ENCODE measurements at regions not wholly inside any gene's neighbourhood (a gene's known extent, or its start where the extent isn't known, plus 50 kb on each side); places are given as distances from the start of the nearest gene placed in this dataset.

GRCh38 chr2:48817355-48817754, 61.8 kb upstream of the LHCGR start:
- Mint-ChIP-seq H3K27me3 (ENCODE audit: insufficient read depth) (no peaks in the 10 kb centered on the region), H3K9me3 (no peaks in the 10 kb centered on the region), H3K36me3 (ENCODE audit: low read depth) (no peaks in the 10 kb centered on the region), H3K4me3 (no peak overlapping the region), H3K27ac (no peak overlapping the region), H3K4me1 (peaks cover 11% of the 10 kb centered on the region)
- TF ChIP-seq CTCF (conservative IDR thresholded peaks at IDR 0.05), result no peak
- DNase-seq, result no peak
- no peak overlapping the region for H3K9ac ChIP-seq (ENCODE audit: extremely low read depth, low read length, poor library complexity, severe bottlenecking)
- H3K27me3 ChIP-seq (ENCODE audit: control insufficient read depth, insufficient read depth, low read length, poor library complexity, severe bottlenecking), result no peaks in the 10 kb centered on the region
- no peaks in the 10 kb centered on the region for H3K36me3 ChIP-seq (ENCODE audit: control insufficient read depth, insufficient read depth, low read length)
- no peak overlapping the region for H3K27ac ChIP-seq (ENCODE audit: low read depth, low read length)
- no CpG with 5 or more reads among the region's 1 CpG for WGBS, 2 experiments (ENCODE audit: insufficient coverage in 1 of 2, insufficient read length in 1 of 2)
- H3K9me3 ChIP-seq (ENCODE audit: control insufficient read depth, low read length), result no peaks in the 10 kb centered on the region
- no peak overlapping the region for H3K4me3 ChIP-seq (ENCODE audit: low read length)
- H3K4me1 ChIP-seq (ENCODE audit: control insufficient read depth, insufficient read depth, low read length), result no peaks in the 10 kb centered on the region

GRCh38 chr2:48812416-48812815, 56.9 kb upstream of the LHCGR start:
- Mint-ChIP-seq H3K4me1 (peaks cover 4% of the 10 kb centered on the region), H3K27ac (no peak overlapping the region), H3K4me3 (no peak overlapping the region), H3K27me3 (ENCODE audit: insufficient read depth) (no peaks in the 10 kb centered on the region), H3K9me3 (no peaks in the 10 kb centered on the region), H3K36me3 (ENCODE audit: low read depth) (no peaks in the 10 kb centered on the region)
- no peak for TF ChIP-seq CTCF (conservative IDR thresholded peaks at IDR 0.05)
- Histone ChIP-seq H3K4me1 (ENCODE audit: control insufficient read depth, insufficient read depth, low read length) (no peaks in the 10 kb centered on the region), H3K36me3 (ENCODE audit: control insufficient read depth, insufficient read depth, low read length) (no peaks in the 10 kb centered on the region), H3K27me3 (ENCODE audit: control insufficient read depth, insufficient read depth, low read length, poor library complexity, severe bottlenecking) (no peaks in the 10 kb centered on the region), H3K4me3 (ENCODE audit: low read length) (no peak overlapping the region), H3K27ac (ENCODE audit: low read depth, low read length) (no peak overlapping the region), H3K9ac (ENCODE audit: extremely low read depth, low read length, poor library complexity, severe bottlenecking) (no peak overlapping the region), H3K9me3 (ENCODE audit: control insufficient read depth, low read length) (no peaks in the 10 kb centered on the region)
- 37% methylated on average over 1 of the region's 1 CpG; no CpG with 5 or more reads in 1 of the 2 experiments for WGBS, 2 experiments (ENCODE audit: insufficient coverage in 1 of 2, insufficient read length in 1 of 2)
- peak; percentile 67 for DNase-seq

GRCh38 chr2:48808311-48808710, 52.8 kb upstream of the LHCGR start:
- Mint-ChIP-seq H3K27ac (no peak overlapping the region), H3K4me1 (peaks cover 4% of the 10 kb centered on the region), H3K4me3 (no peak overlapping the region), H3K36me3 (ENCODE audit: low read depth) (no peaks in the 10 kb centered on the region), H3K27me3 (ENCODE audit: insufficient read depth) (no peaks in the 10 kb centered on the region), H3K9me3 (no peaks in the 10 kb centered on the region)
- H3K27ac ChIP-seq (ENCODE audit: low read depth, low read length), result no peak overlapping the region
- no peaks in the 10 kb centered on the region for H3K9me3 ChIP-seq (ENCODE audit: control insufficient read depth, low read length)
- DNase-seq, result no peak
- no peak for TF ChIP-seq CTCF (conservative IDR thresholded peaks at IDR 0.05)
- no peak overlapping the region for H3K9ac ChIP-seq (ENCODE audit: extremely low read depth, low read length, poor library complexity, severe bottlenecking)
- H3K27me3 ChIP-seq (ENCODE audit: control insufficient read depth, insufficient read depth, low read length, poor library complexity, severe bottlenecking), result no peaks in the 10 kb centered on the region
- WGBS, 2 experiments (ENCODE audit: insufficient coverage in 1 of 2, insufficient read length in 1 of 2), result 89% methylated on average over 1 of the region's 1 CpG; no CpG with 5 or more reads in 1 of the 2 experiments
- no peaks in the 10 kb centered on the region for H3K4me1 ChIP-seq (ENCODE audit: control insufficient read depth, insufficient read depth, low read length)
- H3K36me3 ChIP-seq (ENCODE audit: control insufficient read depth, insufficient read depth, low read length), result no peaks in the 10 kb centered on the region
- H3K4me3 ChIP-seq (ENCODE audit: low read length), result no peak overlapping the region
